SK-N-SH (cell line): ENCODE measurements at regions not wholly inside any gene's neighbourhood (a gene's known extent, or its start where the extent isn't known, plus 50 kb on each side); places are given as distances from the start of the nearest gene placed in this dataset.

ENCODE experiments used
- CTCF ChIA-PET: fragments of 300-600, 350-600 bp; formaldehyde crosslinking; extraction: SDS; loops from one replicate; lab custom pipeline; 2021; lab: Yijun Ruan, JAX
- POLR2A ChIA-PET: fragments of 350-600 bp; sonication (Branson Sonifier 250); formaldehyde crosslinking; extraction: SDS; loops from one replicate; lab custom pipeline; 2020; ENCODE audit warnings: antibody characterized with exemption, inconsistent platforms; lab: Yijun Ruan, JAX
- DNase-seq: peaks from one replicate; pipeline ENCODE4 v3.0.0; 2012
- H2AFZ ChIP-seq: fragments of 200-600 bp; sonication (generic); 2 replicates; pipeline ENCODE4 v1.8.1; 2016; ENCODE audit warnings: antibody characterized with exemption, mild to moderate bottlenecking, low read depth
- H3F3A ChIP-seq: fragments of 200-600 bp; sonication (generic); replicated peaks from 2 replicates; pipeline ENCODE3; 2016; ENCODE audit warnings: antibody characterized with exemption, mild to moderate bottlenecking; ENCODE audit not compliant: insufficient read depth
- H3K27ac ChIP-seq, 2 experiments: fragments of 200-500 bp in 1 of 2; fragments of 200-600 bp in 1 of 2; sonication (Bioruptor generic) in 1 of 2; sonication (generic), shearing (Covaris generic) in 1 of 2; 2 replicates each; pipeline versions ENCODE4 v1.5.1 to v1.6.1; 2014 to 2016; ENCODE audit warnings: low read depth in 2 of 2, inconsistent platforms in 1 of 2, low read length in 1 of 2, mild to moderate bottlenecking in 1 of 2, mixed read lengths in 1 of 2
- H3K27me3 ChIP-seq: fragments of 200-600 bp; sonication (generic), shearing (Covaris generic); 2 replicates; pipeline ENCODE4 v1.6.1; 2016; ENCODE audit warnings: mixed run types; ENCODE audit not compliant: insufficient read depth
- H3K36me3 ChIP-seq, 2 experiments: fragments of 200-500 bp in 1 of 2; fragments of 200-600 bp in 1 of 2; sonication (Bioruptor generic) in 1 of 2; sonication (generic) in 1 of 2; replicated peaks in 1 of 2; 2 replicates each; pipeline versions ENCODE3 to v1.5.1; 2014 to 2016; ENCODE audit warnings: low read length in 1 of 2, mild to moderate bottlenecking in 1 of 2; ENCODE audit not compliant: insufficient read depth in 2 of 2, control insufficient read depth in 1 of 2
- H3K4me1 ChIP-seq, 2 experiments: fragments of 200-500 bp in 1 of 2; fragments of 200-600 bp in 1 of 2; sonication (Bioruptor generic) in 1 of 2; sonication (generic), shearing (Covaris generic) in 1 of 2; 2 replicates each; pipeline versions ENCODE4 v1.5.1 to v1.6.1; 2014 to 2016; ENCODE audit warnings: low read depth in 1 of 2, low read length in 1 of 2, mixed run types in 1 of 2; ENCODE audit not compliant: insufficient read depth in 2 of 2, control insufficient read depth in 1 of 2
- H3K4me2 ChIP-seq: fragments of 200-600 bp; sonication (generic), shearing (Covaris generic); 2 replicates; pipeline ENCODE4 v1.6.1; 2017; ENCODE audit warnings: mixed run types
- H3K4me3 ChIP-seq, 2 experiments: fragments of 200-500 bp in 1 of 2; fragments of 200-600 bp in 1 of 2; sonication (Bioruptor generic) in 1 of 2; sonication (generic), shearing (Covaris generic) in 1 of 2; 2 replicates each; pipeline versions ENCODE4 v1.5.1 to v1.8.1; 2014 to 2016; ENCODE audit warnings: low read depth in 2 of 2, inconsistent platforms in 1 of 2, low read length in 1 of 2, mild to moderate bottlenecking in 1 of 2, mixed read lengths in 1 of 2, moderate library complexity in 1 of 2
- H3K79me2 ChIP-seq: fragments of 200-600 bp; sonication (generic); 2 replicates; pipeline ENCODE4 v1.8.1; 2017; ENCODE audit warnings: mild to moderate bottlenecking; ENCODE audit not compliant: insufficient read depth
- H3K9ac ChIP-seq: fragments of 200-600 bp; sonication (generic); 2 replicates; pipeline ENCODE4 v1.6.1; 2017; ENCODE audit warnings: mixed run types
- H3K9me2 ChIP-seq: fragments of 200-600 bp; sonication (generic); 2 replicates; pipeline ENCODE4 v1.6.1; 2017; ENCODE audit warnings: mixed run types
- H3K9me3 ChIP-seq: fragments of 200-600 bp; sonication (generic); 2 replicates; pipeline ENCODE4 v1.6.1; 2017; ENCODE audit warnings: mixed run types, mild to moderate bottlenecking, moderate library complexity
- H4K20me1 ChIP-seq: fragments of 200-600 bp; sonication (generic); 2 replicates; pipeline ENCODE4 v1.6.1; 2017; ENCODE audit warnings: mild to moderate bottlenecking, mixed run types; ENCODE audit not compliant: insufficient read depth
- CHD2 ChIP-seq: fragments of 150-350 bp; IDR thresholded peaks from 2 replicates; pipeline ENCODE4 v1.6.1; 2018; ENCODE audit warnings: low read length; ENCODE audit not compliant: partially characterized antibody
- EP300 ChIP-seq, 2 experiments: IDR thresholded peaks; 2 replicates each; pipeline versions ENCODE4 v1.4.0 to v1.6.1; 2012; ENCODE audit warnings: borderline replicate concordance in 1 of 2, low read depth in 1 of 2, low read length in 1 of 2
- EZH2phosphoT487 ChIP-seq: fragments of 200-600 bp; sonication (generic); IDR thresholded peaks from 2 replicates; pipeline ENCODE4 v1.6.1; 2017; ENCODE audit warnings: low read depth, mixed run types, mild to moderate bottlenecking, antibody characterized with exemption, moderate library complexity, borderline replicate concordance
- FOXM1 ChIP-seq: IDR thresholded peaks from 2 replicates; pipeline ENCODE4 v1.4.0; 2012; ENCODE audit warnings: low read depth, mild to moderate bottlenecking
- NFIC ChIP-seq: IDR thresholded peaks from 2 replicates; pipeline ENCODE4 v1.4.0; 2012; ENCODE audit warnings: borderline replicate concordance
- NRF1 ChIP-seq: IDR thresholded peaks from 2 replicates; pipeline ENCODE4 v1.6.1; 2012; ENCODE audit warnings: low read depth, mild to moderate bottlenecking, low read length
- RAD21 ChIP-seq: IDR thresholded peaks from 2 replicates; pipeline ENCODE4 v1.6.1; 2012; ENCODE audit warnings: mild to moderate bottlenecking, low read length
- RCOR1 ChIP-seq: fragments of 150-350 bp; IDR thresholded peaks from 2 replicates; pipeline ENCODE4 v1.6.1; 2017; ENCODE audit warnings: antibody characterized with exemption, low read length
- RFX5 ChIP-seq: IDR thresholded peaks from 2 replicates; pipeline ENCODE4 v1.6.1; 2012; ENCODE audit warnings: mild to moderate bottlenecking, improper control_type of control experiment, low read length
- TCF12 ChIP-seq: IDR thresholded peaks from 2 replicates; pipeline ENCODE4 v1.4.0; 2012
- WGBS: methylation state at CpG from one replicate; pipeline ENCODE4 v1.1.6; 2017; ENCODE audit warnings: low lambda C conversion rate; 5-methylcytosine and 5-hydroxymethylcytosine counted together
- TF ChIP-seq, protein P1 (sequence below): IDR thresholded peaks from 2 replicates; pipeline ENCODE4 v1.6.1; 2012; ENCODE audit warnings: mild to moderate bottlenecking, low read depth, low read length, moderate library complexity

DNA sequence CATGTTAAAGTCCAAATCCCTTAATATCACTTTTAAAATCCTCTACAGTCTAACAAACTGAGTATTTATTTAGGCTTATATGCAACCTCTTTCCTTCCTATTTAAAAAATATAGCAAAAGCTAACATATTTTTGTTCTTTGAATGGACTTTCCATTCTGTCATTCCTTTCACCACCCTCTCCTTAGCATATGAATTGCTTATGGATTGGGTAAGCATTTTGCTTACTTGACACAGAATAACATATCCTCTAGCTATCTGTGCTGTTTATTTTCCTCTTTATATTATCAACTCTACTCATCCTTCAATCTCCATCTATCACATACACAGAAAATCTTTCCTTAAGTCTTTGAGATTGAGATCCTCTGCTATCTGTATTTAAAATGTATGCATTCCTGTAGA lies 206.1 kb upstream of the NEIL3 start:
- Histone ChIP-seq H3K27ac (no peak overlapping the region), H3F3A (no peaks in the 10 kb centered on the region), H4K20me1 (no peaks in the 10 kb centered on the region), H3K4me3 (no peak overlapping the region), H3K79me2 (no peaks in the 10 kb centered on the region), H3K36me3 (no peaks in the 10 kb centered on the region), H3K9me2 (no peaks in the 10 kb centered on the region), H3K9me3 (no peaks in the 10 kb centered on the region), H3K4me2 (no peak overlapping the region), H2AFZ (no peak overlapping the region), H3K9ac (no peak overlapping the region), H3K4me1 (no peaks in the 10 kb centered on the region), H3K27me3 (no peaks in the 10 kb centered on the region)
- ChIA-PET POLR2A (no interaction called here), CTCF (no interaction called here)
- DNase-seq: no peak
- TF ChIP-seq RCOR1: no peak
- TF ChIP-seq, protein P1, sequence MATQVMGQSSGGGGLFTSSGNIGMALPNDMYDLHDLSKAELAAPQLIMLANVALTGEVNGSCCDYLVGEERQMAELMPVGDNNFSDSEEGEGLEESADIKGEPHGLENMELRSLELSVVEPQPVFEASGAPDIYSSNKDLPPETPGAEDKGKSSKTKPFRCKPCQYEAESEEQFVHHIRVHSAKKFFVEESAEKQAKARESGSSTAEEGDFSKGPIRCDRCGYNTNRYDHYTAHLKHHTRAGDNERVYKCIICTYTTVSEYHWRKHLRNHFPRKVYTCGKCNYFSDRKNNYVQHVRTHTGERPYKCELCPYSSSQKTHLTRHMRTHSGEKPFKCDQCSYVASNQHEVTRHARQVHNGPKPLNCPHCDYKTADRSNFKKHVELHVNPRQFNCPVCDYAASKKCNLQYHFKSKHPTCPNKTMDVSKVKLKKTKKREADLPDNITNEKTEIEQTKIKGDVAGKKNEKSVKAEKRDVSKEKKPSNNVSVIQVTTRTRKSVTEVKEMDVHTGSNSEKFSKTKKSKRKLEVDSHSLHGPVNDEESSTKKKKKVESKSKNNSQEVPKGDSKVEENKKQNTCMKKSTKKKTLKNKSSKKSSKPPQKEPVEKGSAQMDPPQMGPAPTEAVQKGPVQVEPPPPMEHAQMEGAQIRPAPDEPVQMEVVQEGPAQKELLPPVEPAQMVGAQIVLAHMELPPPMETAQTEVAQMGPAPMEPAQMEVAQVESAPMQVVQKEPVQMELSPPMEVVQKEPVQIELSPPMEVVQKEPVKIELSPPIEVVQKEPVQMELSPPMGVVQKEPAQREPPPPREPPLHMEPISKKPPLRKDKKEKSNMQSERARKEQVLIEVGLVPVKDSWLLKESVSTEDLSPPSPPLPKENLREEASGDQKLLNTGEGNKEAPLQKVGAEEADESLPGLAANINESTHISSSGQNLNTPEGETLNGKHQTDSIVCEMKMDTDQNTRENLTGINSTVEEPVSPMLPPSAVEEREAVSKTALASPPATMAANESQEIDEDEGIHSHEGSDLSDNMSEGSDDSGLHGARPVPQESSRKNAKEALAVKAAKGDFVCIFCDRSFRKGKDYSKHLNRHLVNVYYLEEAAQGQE: no peak
- TF ChIP-seq CHD2: no peak
- TF ChIP-seq FOXM1: no peak
- no peak for TF ChIP-seq RAD21
- TF ChIP-seq RFX5: no peak
- TF ChIP-seq NFIC: no peak
- TF ChIP-seq EP300 (IDR thresholded peaks at IDR 0.05; ENCODE audit: borderline replicate concordance in 1 of 2, low read depth in 1 of 2, low read length in 1 of 2): no peak
- no peak for TF ChIP-seq NRF1

DNA sequence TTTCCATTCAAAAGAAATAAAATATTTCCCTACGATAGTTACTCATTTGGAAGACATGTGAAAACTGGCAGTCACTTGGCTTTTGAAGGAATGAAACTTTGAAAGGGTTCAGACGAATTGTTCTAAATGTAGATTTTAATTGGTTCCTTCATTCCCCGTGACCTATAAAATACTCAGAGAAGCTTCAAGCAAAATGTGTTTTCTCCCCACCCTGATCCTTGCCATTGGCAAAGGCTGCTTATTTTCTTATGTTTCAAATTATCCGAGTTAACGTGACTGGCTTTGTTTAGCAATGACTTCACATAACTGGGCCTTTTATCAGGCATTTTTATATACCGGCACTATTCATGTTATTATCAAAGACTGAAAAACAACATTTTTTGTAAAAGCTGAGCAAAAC lies 204.1 kb upstream of the NEIL3 start:
- H3K79me2 ChIP-seq: no peaks in the 10 kb centered on the region
- no peak overlapping the region for H3K4me3 ChIP-seq
- no peaks in the 10 kb centered on the region for H3K27me3 ChIP-seq
- TF ChIP-seq EZH2phosphoT487 (no peak), FOXM1 (no peak), TCF12 (no peak)
- TF ChIP-seq, all 33 proteins: peak for 0
- H3K4me2 ChIP-seq: no peak overlapping the region
- H3K9ac ChIP-seq: no peak overlapping the region
- no peak overlapping the region for H3K27ac ChIP-seq
- WGBS: 89% methylated on average over 6 of the region's 6 CpGs
- no peaks in the 10 kb centered on the region for H3K9me2 ChIP-seq
- ChIA-PET POLR2A (no interaction called here), CTCF (no interaction called here)
- H3K9me3 ChIP-seq: no peaks in the 10 kb centered on the region
- no peaks in the 10 kb centered on the region for H3F3A ChIP-seq
- H3K4me1 ChIP-seq: no peaks in the 10 kb centered on the region
- no peak for DNase-seq
- no peaks in the 10 kb centered on the region for H3K36me3 ChIP-seq
- H4K20me1 ChIP-seq: no peaks in the 10 kb centered on the region
- no peak overlapping the region for H2AFZ ChIP-seq
